ENCODE measurements at regions not wholly inside any gene's neighbourhood (a gene's known extent, or its start where the extent isn't known, plus 50 kb on each side); places are given as distances from the start of the nearest gene placed in this dataset.
"Not testable (repeated sequence)": the region's sequence is repeated elsewhere in the genome, so short reads cannot be mapped to it uniquely, and the experiment has no call there.

GRCh38 chr15:31719396-31720022 is 310.8 kb upstream of the CHRNA7 start:
- not testable (repeated sequence) for H3K9me3 ChIP-seq (ENCODE audit: control insufficient read depth in 2 of 2, low read length in 2 of 2); H3K36me3 ChIP-seq (ENCODE audit: control insufficient read depth in 2 of 2, insufficient read depth in 2 of 2, low read length in 2 of 2); H3K27ac ChIP-seq (ENCODE audit: low read length); H3K4me1 ChIP-seq (ENCODE audit: control insufficient read depth, insufficient read depth, low read length); H3K27me3 ChIP-seq (ENCODE audit: control insufficient read depth in 1 of 2, insufficient read depth in 2 of 2, low read length in 2 of 2); H3K4me3 ChIP-seq (ENCODE audit: low read length in 2 of 2); H3K9ac ChIP-seq (ENCODE audit: low read length in 2 of 2)

GRCh38 chr15:31723019-31723418 is 307.3 kb upstream of the CHRNA7 start:
- H3K9ac ChIP-seq (ENCODE audit: low read length in 2 of 2); H3K9me3 ChIP-seq (ENCODE audit: control insufficient read depth in 2 of 2, low read length in 2 of 2); H3K4me1 ChIP-seq (ENCODE audit: control insufficient read depth, insufficient read depth, low read length): not testable (repeated sequence)

GRCh38 chr15:31724903-31725302 is 305.4 kb upstream of the CHRNA7 start:
- not testable (repeated sequence) for H3K4me3 ChIP-seq (ENCODE audit: low read length in 2 of 2); H3K27ac ChIP-seq (ENCODE audit: low read length); H3K9me3 ChIP-seq (ENCODE audit: control insufficient read depth in 2 of 2, low read length in 2 of 2); H3K9ac ChIP-seq (ENCODE audit: low read length in 2 of 2); H3K36me3 ChIP-seq (ENCODE audit: control insufficient read depth in 2 of 2, insufficient read depth in 2 of 2, low read length in 2 of 2); H3K27me3 ChIP-seq (ENCODE audit: control insufficient read depth in 1 of 2, insufficient read depth in 2 of 2, low read length in 2 of 2); H3K4me1 ChIP-seq (ENCODE audit: control insufficient read depth, insufficient read depth, low read length)

More at GRCh38 chr15:31723019-31723418, 307.3 kb upstream of the CHRNA7 start:
- H3K27me3 ChIP-seq (ENCODE audit: control insufficient read depth in 1 of 2, insufficient read depth in 2 of 2, low read length in 2 of 2); H3K4me3 ChIP-seq (ENCODE audit: low read length in 2 of 2); H3K36me3 ChIP-seq (ENCODE audit: control insufficient read depth in 2 of 2, insufficient read depth in 2 of 2, low read length in 2 of 2); H3K27ac ChIP-seq (ENCODE audit: low read length): not testable (repeated sequence)

GRCh38 chr15:31725619-31726018 is 304.7 kb upstream of the CHRNA7 start:
- not testable (repeated sequence) for H3K9me3 ChIP-seq (ENCODE audit: control insufficient read depth in 2 of 2, low read length in 2 of 2); H3K27me3 ChIP-seq (ENCODE audit: control insufficient read depth in 1 of 2, insufficient read depth in 2 of 2, low read length in 2 of 2); H3K4me3 ChIP-seq (ENCODE audit: low read length in 2 of 2); H3K4me1 ChIP-seq (ENCODE audit: control insufficient read depth, insufficient read depth, low read length); H3K9ac ChIP-seq (ENCODE audit: low read length in 2 of 2); H3K36me3 ChIP-seq (ENCODE audit: control insufficient read depth in 2 of 2, insufficient read depth in 2 of 2, low read length in 2 of 2); H3K27ac ChIP-seq (ENCODE audit: low read length)

GRCh38 chr15:31727612-31728011 is 302.7 kb upstream of the CHRNA7 start:
- Histone ChIP-seq H3K9me3 (ENCODE audit: control insufficient read depth in 2 of 2, low read length in 2 of 2) (no peaks in the 10 kb centered on the region), H3K27me3 (ENCODE audit: control insufficient read depth in 1 of 2, insufficient read depth in 2 of 2, low read length in 2 of 2) (no peaks in the 10 kb centered on the region), H3K4me3 (ENCODE audit: low read length in 2 of 2) (no peak overlapping the region), H3K27ac (ENCODE audit: low read length) (no peak overlapping the region), H3K9ac (ENCODE audit: low read length in 2 of 2) (no peak overlapping the region), H3K4me1 (ENCODE audit: control insufficient read depth, insufficient read depth, low read length) (no peaks in the 10 kb centered on the region), H3K36me3 (ENCODE audit: control insufficient read depth in 2 of 2, insufficient read depth in 2 of 2, low read length in 2 of 2) (no peaks in the 10 kb centered on the region)

- no peak overlapping the region for H3K4me3 ChIP-seq (ENCODE audit: low read length in 2 of 2)
- no peak overlapping the region for H3K27ac ChIP-seq (ENCODE audit: low read length)
- H3K4me1 ChIP-seq (ENCODE audit: control insufficient read depth, insufficient read depth, low read length): no peaks in the 10 kb centered on the region
- no peak overlapping the region for H3K9ac ChIP-seq (ENCODE audit: low read length in 2 of 2)
- no peaks in the 10 kb centered on the region for H3K36me3 ChIP-seq (ENCODE audit: control insufficient read depth in 2 of 2, insufficient read depth in 2 of 2, low read length in 2 of 2)
- H3K9me3 ChIP-seq (ENCODE audit: control insufficient read depth in 2 of 2, low read length in 2 of 2): no peaks in the 10 kb centered on the region
- H3K27me3 ChIP-seq (ENCODE audit: control insufficient read depth in 1 of 2, insufficient read depth in 2 of 2, low read length in 2 of 2): no peaks in the 10 kb centered on the region
Measured at GRCh38 chr15:31732726-31733125, 297.6 kb upstream of the CHRNA7 start.

GRCh38 chr15:31733424-31733823 is 296.9 kb upstream of the CHRNA7 start:
- no peaks in the 10 kb centered on the region for H3K4me1 ChIP-seq (ENCODE audit: control insufficient read depth, insufficient read depth, low read length)
- no peak overlapping the region for H3K4me3 ChIP-seq (ENCODE audit: low read length in 2 of 2)
- H3K27ac ChIP-seq (ENCODE audit: low read length): no peak overlapping the region
- H3K9me3 ChIP-seq (ENCODE audit: control insufficient read depth in 2 of 2, low read length in 2 of 2): no peaks in the 10 kb centered on the region
- H3K36me3 ChIP-seq (ENCODE audit: control insufficient read depth in 2 of 2, insufficient read depth in 2 of 2, low read length in 2 of 2): no peaks in the 10 kb centered on the region
- H3K9ac ChIP-seq (ENCODE audit: low read length in 2 of 2): no peak overlapping the region
- no peaks in the 10 kb centered on the region for H3K27me3 ChIP-seq (ENCODE audit: control insufficient read depth in 1 of 2, insufficient read depth in 2 of 2, low read length in 2 of 2)

- Histone ChIP-seq H3K9ac (ENCODE audit: low read length in 2 of 2) (no peak overlapping the region), H3K9me3 (ENCODE audit: control insufficient read depth in 2 of 2, low read length in 2 of 2) (peaks cover 0 to 5% of the 10 kb centered on the region in 2 donors), H3K36me3 (ENCODE audit: control insufficient read depth in 2 of 2, insufficient read depth in 2 of 2, low read length in 2 of 2) (no peaks in the 10 kb centered on the region), H3K4me1 (ENCODE audit: control insufficient read depth, insufficient read depth, low read length) (no peaks in the 10 kb centered on the region), H3K4me3 (ENCODE audit: low read length in 2 of 2) (no peak overlapping the region), H3K27ac (ENCODE audit: low read length) (no peak overlapping the region), H3K27me3 (ENCODE audit: control insufficient read depth in 1 of 2, insufficient read depth in 2 of 2, low read length in 2 of 2) (no peaks in the 10 kb centered on the region)
Measured at GRCh38 chr15:31740203-31740602, 290.1 kb upstream of the CHRNA7 start.

GRCh38 chr15:31745841-31746240 is 284.5 kb upstream of the CHRNA7 start:
- Histone ChIP-seq H3K4me3 (ENCODE audit: low read length in 2 of 2) (no peak overlapping the region), H3K27me3 (ENCODE audit: control insufficient read depth in 1 of 2, insufficient read depth in 2 of 2, low read length in 2 of 2) (no peaks in the 10 kb centered on the region), H3K9me3 (ENCODE audit: control insufficient read depth in 2 of 2, low read length in 2 of 2) (peaks cover 0 to 5% of the 10 kb centered on the region in 2 donors), H3K9ac (ENCODE audit: low read length in 2 of 2) (no peak overlapping the region), H3K27ac (ENCODE audit: low read length) (no peak overlapping the region), H3K36me3 (ENCODE audit: control insufficient read depth in 2 of 2, insufficient read depth in 2 of 2, low read length in 2 of 2) (no peaks in the 10 kb centered on the region), H3K4me1 (ENCODE audit: control insufficient read depth, insufficient read depth, low read length) (no peaks in the 10 kb centered on the region)

GRCh38 chr15:31752065-31752762 is 278.1 kb upstream of the CHRNA7 start:
- Histone ChIP-seq H3K9ac (ENCODE audit: low read length in 2 of 2) (no peak overlapping the region), H3K4me1 (ENCODE audit: control insufficient read depth, insufficient read depth, low read length) (no peaks in the 10 kb centered on the region), H3K9me3 (ENCODE audit: control insufficient read depth in 2 of 2, low read length in 2 of 2) (no peaks in the 10 kb centered on the region), H3K27me3 (ENCODE audit: control insufficient read depth in 1 of 2, insufficient read depth in 2 of 2, low read length in 2 of 2) (no peaks in the 10 kb centered on the region), H3K27ac (ENCODE audit: low read length) (no peak overlapping the region), H3K36me3 (ENCODE audit: control insufficient read depth in 2 of 2, insufficient read depth in 2 of 2, low read length in 2 of 2) (no peaks in the 10 kb centered on the region), H3K4me3 (ENCODE audit: low read length in 2 of 2) (no peak overlapping the region)

GRCh38 chr15:31752905-31753304 is 277.4 kb upstream of the CHRNA7 start:
- Histone ChIP-seq H3K4me3 (ENCODE audit: low read length in 2 of 2) (no peak overlapping the region), H3K27me3 (ENCODE audit: control insufficient read depth in 1 of 2, insufficient read depth in 2 of 2, low read length in 2 of 2) (no peaks in the 10 kb centered on the region), H3K9me3 (ENCODE audit: control insufficient read depth in 2 of 2, low read length in 2 of 2) (no peaks in the 10 kb centered on the region), H3K27ac (ENCODE audit: low read length) (no peak overlapping the region), H3K9ac (ENCODE audit: low read length in 2 of 2) (no peak overlapping the region), H3K4me1 (ENCODE audit: control insufficient read depth, insufficient read depth, low read length) (no peaks in the 10 kb centered on the region), H3K36me3 (ENCODE audit: control insufficient read depth in 2 of 2, insufficient read depth in 2 of 2, low read length in 2 of 2) (no peaks in the 10 kb centered on the region)
